ENCODE measurements at regions not wholly inside any gene's neighbourhood (a gene's known extent, or its start where the extent isn't known, plus 50 kb on each side); places are given as distances from the start of the nearest gene placed in this dataset.

GRCh38 chr17:77854083-77854758, 104.3 kb upstream of the TNRC6C start:
- no peak for TF ChIP-seq CREB1 (IDR thresholded peaks at IDR 0.05; ENCODE audit: low read depth)
- TF ChIP-seq TCF12 (IDR thresholded peaks at IDR 0.05; ENCODE audit: low read depth), result no peak

GRCh38 chr17:77854759-77855745, 103.5 kb upstream of the TNRC6C start:
- TF ChIP-seq NFIC (IDR thresholded peaks at IDR 0.05) (no peak), FOXM1 (IDR thresholded peaks at IDR 0.05; ENCODE audit: borderline replicate concordance, low read depth) (no peak), RAD21 (IDR thresholded peaks at IDR 0.05; ENCODE audit: low read depth) (no peak), ZBTB7A (IDR thresholded peaks at IDR 0.05; ENCODE audit: low read depth) (no peak)

DNA sequence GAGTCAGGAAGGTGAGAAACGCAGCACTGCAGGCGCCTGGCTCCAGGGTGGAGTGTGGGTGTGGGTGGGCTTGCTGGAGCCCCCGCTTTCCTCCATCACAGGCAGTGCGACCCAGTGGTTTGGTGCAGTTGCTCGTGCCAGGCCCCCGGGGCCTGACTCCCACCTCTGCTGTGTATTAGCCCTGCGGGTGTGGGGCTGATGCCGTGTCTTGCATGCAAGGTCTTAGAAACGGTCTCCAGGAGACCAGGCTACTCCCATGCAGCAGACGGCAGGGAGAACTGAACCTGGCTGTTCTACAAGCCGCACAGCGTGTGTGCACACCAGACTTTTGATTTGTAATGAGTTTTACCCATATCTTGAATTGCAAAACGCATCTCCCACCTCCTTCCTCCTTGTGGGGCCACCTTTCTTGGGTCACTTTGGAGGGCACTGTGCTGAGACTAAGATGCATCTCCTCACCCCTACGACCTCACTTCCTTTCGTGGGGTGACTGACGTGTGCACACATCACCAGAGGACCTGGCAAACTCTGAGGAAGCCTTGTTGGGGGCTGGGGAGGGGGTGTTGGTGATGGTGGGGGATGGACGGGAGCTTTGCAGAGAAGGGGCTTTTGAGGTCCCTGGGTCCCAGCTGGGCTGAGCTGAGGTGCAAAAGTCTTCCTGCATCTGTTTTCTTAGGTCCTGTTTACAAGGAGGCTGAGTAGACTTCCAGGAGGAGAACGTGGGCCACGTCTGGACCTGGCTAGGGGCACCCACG, 101.8 kb upstream of the TNRC6C start:
- TF ChIP-seq TEAD4 (IDR thresholded peaks at IDR 0.05) (no peak), CREB1 (IDR thresholded peaks at IDR 0.05; ENCODE audit: low read depth) (no peak), FOXM1 (IDR thresholded peaks at IDR 0.05; ENCODE audit: borderline replicate concordance, low read depth) (no peak), USF1 (IDR thresholded peaks at IDR 0.05) (no peak), EP300 (IDR thresholded peaks at IDR 0.05; ENCODE audit: borderline replicate concordance) (no peak), ZBTB7A (IDR thresholded peaks at IDR 0.05; ENCODE audit: low read depth) (no peak), NFIC (IDR thresholded peaks at IDR 0.05) (no peak), RAD21 (IDR thresholded peaks at IDR 0.05; ENCODE audit: low read depth) (no peak), TCF12 (IDR thresholded peaks at IDR 0.05; ENCODE audit: low read depth) (no peak), MAX (IDR thresholded peaks at IDR 0.05) (no peak), YY1 (IDR thresholded peaks at IDR 0.05; ENCODE audit: low read depth) (no peak), EGR1 (IDR thresholded peaks at IDR 0.05) (no peak), TAF1 (IDR thresholded peaks at IDR 0.05; ENCODE audit: low read depth) (no peak), CEBPB (IDR thresholded peaks at IDR 0.05) (no peak)
- TF ChIP-seq, protein P1, sequence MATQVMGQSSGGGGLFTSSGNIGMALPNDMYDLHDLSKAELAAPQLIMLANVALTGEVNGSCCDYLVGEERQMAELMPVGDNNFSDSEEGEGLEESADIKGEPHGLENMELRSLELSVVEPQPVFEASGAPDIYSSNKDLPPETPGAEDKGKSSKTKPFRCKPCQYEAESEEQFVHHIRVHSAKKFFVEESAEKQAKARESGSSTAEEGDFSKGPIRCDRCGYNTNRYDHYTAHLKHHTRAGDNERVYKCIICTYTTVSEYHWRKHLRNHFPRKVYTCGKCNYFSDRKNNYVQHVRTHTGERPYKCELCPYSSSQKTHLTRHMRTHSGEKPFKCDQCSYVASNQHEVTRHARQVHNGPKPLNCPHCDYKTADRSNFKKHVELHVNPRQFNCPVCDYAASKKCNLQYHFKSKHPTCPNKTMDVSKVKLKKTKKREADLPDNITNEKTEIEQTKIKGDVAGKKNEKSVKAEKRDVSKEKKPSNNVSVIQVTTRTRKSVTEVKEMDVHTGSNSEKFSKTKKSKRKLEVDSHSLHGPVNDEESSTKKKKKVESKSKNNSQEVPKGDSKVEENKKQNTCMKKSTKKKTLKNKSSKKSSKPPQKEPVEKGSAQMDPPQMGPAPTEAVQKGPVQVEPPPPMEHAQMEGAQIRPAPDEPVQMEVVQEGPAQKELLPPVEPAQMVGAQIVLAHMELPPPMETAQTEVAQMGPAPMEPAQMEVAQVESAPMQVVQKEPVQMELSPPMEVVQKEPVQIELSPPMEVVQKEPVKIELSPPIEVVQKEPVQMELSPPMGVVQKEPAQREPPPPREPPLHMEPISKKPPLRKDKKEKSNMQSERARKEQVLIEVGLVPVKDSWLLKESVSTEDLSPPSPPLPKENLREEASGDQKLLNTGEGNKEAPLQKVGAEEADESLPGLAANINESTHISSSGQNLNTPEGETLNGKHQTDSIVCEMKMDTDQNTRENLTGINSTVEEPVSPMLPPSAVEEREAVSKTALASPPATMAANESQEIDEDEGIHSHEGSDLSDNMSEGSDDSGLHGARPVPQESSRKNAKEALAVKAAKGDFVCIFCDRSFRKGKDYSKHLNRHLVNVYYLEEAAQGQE (IDR thresholded peaks at IDR 0.05; ENCODE audit: low read depth), result no peak

DNA sequence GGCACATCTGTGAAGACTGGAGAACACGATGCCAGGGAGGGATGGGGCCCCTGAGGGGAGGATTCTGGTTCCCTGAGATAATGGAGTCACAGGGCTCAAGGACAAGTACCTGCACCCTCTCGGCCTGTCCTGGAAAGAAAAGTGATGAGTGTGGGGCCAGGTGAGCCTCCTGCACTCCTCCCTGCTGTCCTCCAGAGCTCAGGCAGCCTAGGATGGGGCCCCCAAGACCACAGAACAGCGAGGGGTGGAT, 101.3 kb upstream of the TNRC6C start:
- TF ChIP-seq EP300 (IDR thresholded peaks at IDR 0.05; ENCODE audit: borderline replicate concordance), result no peak
- no peak for TF ChIP-seq FOXM1 (IDR thresholded peaks at IDR 0.05; ENCODE audit: borderline replicate concordance, low read depth)
- TF ChIP-seq CEBPB (IDR thresholded peaks at IDR 0.05), result no peak
- TF ChIP-seq TAF1 (IDR thresholded peaks at IDR 0.05; ENCODE audit: low read depth), result no peak
- TF ChIP-seq ZBTB7A (IDR thresholded peaks at IDR 0.05; ENCODE audit: low read depth), result no peak
- no peak for TF ChIP-seq USF1 (IDR thresholded peaks at IDR 0.05)
- TF ChIP-seq EGR1 (IDR thresholded peaks at IDR 0.05), result no peak
- TF ChIP-seq, protein P1 (IDR thresholded peaks at IDR 0.05; ENCODE audit: low read depth), result no peak
- TF ChIP-seq NFIC (IDR thresholded peaks at IDR 0.05), result no peak
- no peak for TF ChIP-seq TCF12 (IDR thresholded peaks at IDR 0.05; ENCODE audit: low read depth)

GRCh38 chr17:77857613-77858012, 100.9 kb upstream of the TNRC6C start:
- no peak for TF ChIP-seq TAF1 (IDR thresholded peaks at IDR 0.05; ENCODE audit: low read depth)
- TF ChIP-seq, protein P1 (IDR thresholded peaks at IDR 0.05; ENCODE audit: low read depth), result no peak

Data from Ishikawa (cell line).